Right ventricle myocardium superior (tissue), 1 donor: ENCODE measurements at regions not wholly inside any gene's neighbourhood (a gene's known extent, or its start where the extent isn't known, plus 50 kb on each side); places are given as distances from the start of the nearest gene placed in this dataset.
"Not testable (repeated sequence)": the region's sequence is repeated elsewhere in the genome, so short reads cannot be mapped to it uniquely, and the experiment has no call there.

Source experiments
- ATAC-seq: fragments of 200-7000 bp; cut with Tn5 transposase; one replicate; pipeline ENCODE4 v1.9.1; 2020; ENCODE audit warnings: mild to moderate bottlenecking; ENCODE audit not compliant: poor library complexity
- DNase-seq: peaks from one replicate; pipeline ENCODE4 v3.0.0-alpha.2; 2020
- intact Hi-C: fragments of 100-400 bp; cut with DNase I; formaldehyde crosslinking; loops from one replicate; pipeline ENCODE4 v1.11.2; 2022
- donor health status: DM: no; HTN: yes; CAD: no; lungs with severe emphysema.

DNA sequence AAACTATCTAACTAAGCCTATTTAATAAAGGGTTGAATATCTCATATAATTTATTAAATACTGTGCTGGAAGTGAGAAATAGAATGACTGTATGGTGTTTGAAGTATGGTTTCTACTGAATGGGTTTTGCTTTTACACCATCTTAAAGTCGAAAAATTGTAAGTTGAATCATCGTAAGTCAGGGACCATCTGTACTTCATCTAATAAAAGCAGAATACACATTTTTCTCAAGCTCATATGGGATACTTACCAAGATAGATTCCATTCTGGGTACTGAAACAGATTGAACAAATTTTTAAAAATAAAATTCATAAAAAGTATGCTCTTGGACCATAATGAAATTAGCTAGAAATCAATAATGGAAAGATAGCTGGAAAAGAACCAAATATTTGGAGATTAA, 285.4 kb downstream of the CXCL12 start:
- intact Hi-C loops = no loop called here
- DNase-seq = no peak
- ATAC-seq = no peak

DNA sequence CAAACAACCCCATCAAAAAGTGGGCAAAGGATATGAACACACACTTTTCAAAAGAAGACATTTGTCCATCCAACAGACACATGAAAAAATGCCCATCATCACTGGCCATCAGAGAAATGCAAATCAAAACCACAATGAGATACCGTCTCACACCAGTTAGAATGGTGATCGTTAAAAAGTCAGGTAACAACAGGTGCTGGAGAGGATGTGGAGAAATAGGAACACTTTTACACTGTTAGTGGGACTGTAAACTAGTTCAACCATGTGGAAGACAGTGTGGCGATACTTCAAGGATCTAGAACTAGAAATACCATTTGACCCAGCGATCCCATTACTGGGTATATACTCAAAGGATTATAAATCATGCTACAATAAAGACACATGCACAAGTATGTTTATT, 288.7 kb downstream of the CXCL12 start:
- intact Hi-C loops, ATAC-seq, DNase-seq: not testable (repeated sequence)

DNA sequence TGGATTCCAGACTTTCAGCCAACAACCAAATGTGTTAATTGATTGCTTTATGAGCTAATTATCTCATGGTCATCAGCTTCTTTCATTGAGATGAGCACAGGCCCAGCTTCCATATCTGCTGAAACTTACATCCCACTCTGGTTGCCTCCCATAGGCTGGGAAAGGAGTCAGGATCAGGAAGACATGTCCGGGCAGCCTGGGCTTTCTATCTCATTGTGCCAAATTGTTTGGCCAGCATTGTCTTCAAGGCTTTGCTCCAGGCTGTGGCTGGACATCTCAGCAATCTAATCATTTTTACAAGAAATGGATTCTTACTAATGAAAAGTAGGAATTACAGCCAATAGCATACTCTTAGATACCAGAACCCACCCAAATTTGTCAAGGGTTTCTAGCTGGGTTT, 295.2 kb downstream of the CXCL12 start:
- intact Hi-C loops = no loop called here

DNA sequence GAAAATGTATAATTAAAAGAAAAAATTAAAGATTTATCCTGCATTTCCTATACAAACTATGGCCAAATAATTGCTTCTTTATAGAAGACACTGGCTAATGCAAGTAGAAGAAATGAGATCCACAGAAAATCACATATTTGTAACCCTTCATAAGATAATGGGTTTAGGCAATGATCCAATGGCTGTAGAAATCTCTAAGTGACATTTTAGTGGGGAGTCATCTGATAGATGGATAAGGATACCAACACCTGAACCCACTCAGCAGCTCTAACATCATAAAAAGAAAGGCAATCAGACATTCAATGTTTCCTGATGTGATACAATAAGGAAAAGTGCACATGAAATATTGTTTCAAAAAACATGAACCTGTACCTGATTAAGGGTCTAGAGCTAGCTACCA, 297.5 kb downstream of the CXCL12 start:
- intact Hi-C loops = no loop called here
- ATAC-seq (no peak), DNase-seq (no peak)

More for the DNA sequence above, 295.2 kb downstream of the CXCL12 start:
- no peak for DNase-seq
- no peak for ATAC-seq

DNA sequence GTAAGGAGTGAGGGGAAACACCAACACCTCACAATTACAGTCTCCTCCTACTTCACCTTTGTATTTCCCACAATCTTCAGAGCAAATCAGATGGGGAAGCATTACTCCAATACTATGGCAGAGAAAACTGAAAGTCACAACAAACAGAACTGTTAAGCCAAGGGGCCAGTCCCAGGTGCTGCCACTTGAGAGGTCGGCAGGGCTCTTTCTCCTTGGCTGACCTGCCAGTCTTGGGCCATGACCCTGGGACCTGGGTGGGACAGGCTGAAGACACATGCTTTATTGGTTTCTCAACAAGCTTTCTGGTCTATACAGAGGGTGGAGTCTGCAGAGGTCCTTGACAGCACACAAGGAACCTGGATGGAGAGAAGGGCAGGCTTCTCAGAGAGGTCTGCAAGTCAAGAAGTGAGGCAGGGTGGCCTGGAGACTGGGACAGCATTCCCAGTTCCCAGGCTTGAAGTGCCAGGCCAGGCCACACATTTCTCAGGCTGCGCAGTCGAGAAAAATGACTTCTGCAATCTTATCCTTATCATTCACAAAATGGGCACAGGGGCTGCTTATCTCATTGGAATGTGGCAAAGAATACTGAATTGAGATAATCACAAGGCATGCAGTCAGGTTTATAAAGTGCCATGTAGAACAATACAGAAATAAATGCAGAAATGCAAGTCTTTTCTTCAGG, 301.0 kb downstream of the CXCL12 start:
- ATAC-seq = no peak

DNA sequence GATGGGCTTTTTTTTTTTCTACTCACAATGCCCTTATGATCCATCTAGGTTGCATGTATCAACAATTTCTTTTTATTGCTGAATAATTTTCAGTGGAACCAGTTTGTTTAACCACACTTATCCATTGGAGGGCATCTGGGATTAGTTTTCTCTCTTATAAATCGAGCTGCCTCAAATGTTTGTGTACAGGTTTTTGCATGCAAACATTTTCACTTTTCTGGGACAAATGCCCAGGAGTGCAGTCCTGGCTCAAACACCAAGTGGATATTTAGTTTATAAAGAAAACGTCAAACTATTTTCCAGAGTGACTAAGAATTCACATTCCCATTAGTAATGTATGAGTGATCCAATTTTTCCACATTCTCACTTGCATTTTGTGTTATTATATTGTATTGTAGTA, 313.4 kb downstream of the CXCL12 start:
- ATAC-seq = no peak
- no peak for DNase-seq
- intact Hi-C loops = no loop called here

More for the DNA sequence above, 301.0 kb downstream of the CXCL12 start:
- intact Hi-C loops = no loop called here
- no peak for DNase-seq

DNA sequence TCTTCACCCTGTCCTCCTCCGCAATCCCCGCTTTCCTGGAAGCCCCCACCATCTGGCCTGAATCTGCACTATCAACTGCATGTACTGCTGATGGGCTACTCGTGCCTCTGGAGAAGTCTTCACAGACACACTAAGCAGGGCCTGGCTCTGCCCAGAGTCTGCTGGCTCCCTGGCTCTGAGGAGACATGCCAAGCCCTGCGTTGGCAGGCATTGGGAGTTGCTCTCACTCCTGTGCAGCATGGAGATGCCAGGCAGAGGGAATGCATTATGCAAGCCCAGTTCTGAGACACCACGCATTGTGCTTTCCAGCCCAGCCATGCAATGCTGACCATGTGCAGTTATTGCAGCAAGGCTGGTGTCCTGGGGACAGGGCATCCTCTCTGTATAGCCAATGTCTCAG, 314.6 kb downstream of the CXCL12 start:
- ATAC-seq (peak; percentile 88), DNase-seq (peak; percentile 77)
- intact Hi-C loops = no loop called here

DNA sequence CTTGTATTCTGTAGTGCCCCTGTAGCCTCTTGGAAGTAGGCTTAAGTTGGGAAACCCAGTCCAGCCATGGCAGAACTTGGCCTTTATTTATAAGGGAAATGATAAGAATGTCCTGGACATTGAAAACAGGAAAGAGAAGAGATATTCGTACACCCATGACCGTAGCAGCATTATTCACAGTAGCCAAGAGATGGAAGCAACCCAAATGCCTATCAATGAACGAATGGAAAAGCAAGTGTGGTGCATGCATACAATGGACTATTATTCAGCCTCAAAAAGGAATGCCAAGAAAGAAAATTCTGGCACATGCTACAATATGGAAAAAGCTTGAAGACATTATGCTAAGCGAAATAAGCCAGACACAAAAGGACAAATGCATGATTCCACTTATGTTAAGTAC, 315.3 kb downstream of the CXCL12 start:
- DNase-seq = no peak
- intact Hi-C loops = no loop called here
- peak; percentile 55 for ATAC-seq

DNA sequence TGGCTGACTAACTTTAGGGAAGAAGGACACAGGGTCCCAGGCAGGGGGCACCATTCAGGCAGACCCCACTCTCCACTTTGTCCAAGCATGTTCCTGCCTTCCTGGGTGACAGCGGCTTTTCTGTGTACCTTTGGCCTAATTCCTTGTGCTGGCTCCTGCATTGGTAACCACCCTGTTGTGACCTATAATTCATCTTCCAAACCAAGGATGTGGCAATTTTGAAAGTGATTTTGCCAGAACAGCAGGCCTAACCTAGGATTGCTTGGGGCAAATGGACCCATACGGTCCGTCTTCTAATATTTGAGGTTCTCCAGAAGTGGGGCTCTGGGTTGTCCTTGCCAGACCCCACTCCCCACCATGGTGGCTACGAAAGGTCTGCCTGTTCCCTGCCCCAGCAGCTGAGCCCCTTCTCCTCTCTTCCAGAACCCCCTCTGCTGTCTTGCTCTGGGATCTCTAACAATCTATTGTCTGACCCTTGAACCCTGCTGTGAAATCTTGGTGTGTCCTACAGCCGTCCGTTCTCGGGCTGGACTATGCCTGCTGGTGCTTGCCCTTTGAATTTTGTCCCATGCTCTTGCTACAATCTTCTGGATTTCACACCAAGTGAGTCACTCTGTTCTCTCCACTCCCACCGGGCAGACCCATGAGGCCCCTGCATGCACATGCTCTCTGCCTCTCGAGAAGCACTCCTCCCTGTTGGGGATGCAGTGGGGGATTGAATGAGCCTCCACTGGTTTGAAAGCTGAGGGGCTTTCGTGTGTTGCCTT, 316.0 kb downstream of the CXCL12 start:
- peak; percentile 60 for DNase-seq
- peak; percentile 73 for ATAC-seq
- intact Hi-C loops = no loop called here

DNA sequence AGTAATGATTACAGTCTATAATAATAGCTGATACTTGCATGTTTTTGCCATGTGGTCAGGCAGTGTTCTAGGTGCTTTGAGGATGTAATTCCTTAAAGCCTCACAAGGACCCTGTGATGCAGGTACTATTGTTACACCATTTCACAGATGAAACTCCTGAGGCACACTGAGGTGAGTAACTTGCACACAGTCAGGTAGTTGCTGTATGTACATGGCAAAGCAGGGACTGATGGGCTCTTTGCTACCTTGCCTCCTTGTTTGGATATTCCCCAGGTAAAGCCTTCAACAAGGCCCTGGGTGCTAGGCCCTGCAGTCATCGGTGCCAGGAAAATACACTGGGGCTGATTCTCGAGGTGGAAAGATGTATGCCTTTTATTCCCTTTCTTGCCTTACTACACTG, 317.5 kb downstream of the CXCL12 start:
- ATAC-seq = no peak
- intact Hi-C loops = no loop called here
- DNase-seq = no peak

DNA sequence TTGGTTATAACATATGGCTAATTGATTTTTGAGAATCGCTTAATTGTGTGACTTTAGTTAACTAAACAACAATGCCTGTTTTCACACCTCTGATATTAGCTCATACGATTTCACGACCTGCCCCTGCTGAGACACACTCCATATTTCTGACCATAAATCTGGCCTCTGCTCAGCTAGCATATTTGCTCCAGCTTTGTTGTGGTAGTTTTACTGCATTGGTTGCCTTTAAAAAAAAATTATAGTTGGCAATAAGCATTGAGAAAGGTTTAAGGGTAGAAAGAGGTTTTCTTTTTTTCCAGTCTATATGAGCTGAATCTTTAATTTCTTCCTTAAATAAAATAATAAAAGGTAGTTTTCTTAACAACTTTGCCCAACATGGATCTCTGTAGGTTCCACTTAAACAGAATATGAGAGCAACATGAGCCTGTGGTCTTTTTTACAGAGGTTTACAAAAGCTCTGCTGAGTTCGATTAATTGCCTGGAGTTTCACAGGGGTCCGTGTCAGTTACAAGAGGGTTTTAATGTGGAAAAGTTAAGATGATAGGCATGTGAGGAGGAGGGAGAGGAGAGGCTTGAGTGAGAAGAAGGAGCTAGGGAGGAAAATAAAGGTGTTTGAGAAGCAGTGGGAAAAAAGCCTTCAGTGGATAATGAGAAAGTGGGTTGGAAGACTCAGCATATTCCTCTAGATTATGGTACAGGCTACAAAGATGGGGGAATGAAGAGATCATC, 318.2 kb downstream of the CXCL12 start:
- intact Hi-C loops = no loop called here
- no peak for ATAC-seq
- no peak for DNase-seq

DNA sequence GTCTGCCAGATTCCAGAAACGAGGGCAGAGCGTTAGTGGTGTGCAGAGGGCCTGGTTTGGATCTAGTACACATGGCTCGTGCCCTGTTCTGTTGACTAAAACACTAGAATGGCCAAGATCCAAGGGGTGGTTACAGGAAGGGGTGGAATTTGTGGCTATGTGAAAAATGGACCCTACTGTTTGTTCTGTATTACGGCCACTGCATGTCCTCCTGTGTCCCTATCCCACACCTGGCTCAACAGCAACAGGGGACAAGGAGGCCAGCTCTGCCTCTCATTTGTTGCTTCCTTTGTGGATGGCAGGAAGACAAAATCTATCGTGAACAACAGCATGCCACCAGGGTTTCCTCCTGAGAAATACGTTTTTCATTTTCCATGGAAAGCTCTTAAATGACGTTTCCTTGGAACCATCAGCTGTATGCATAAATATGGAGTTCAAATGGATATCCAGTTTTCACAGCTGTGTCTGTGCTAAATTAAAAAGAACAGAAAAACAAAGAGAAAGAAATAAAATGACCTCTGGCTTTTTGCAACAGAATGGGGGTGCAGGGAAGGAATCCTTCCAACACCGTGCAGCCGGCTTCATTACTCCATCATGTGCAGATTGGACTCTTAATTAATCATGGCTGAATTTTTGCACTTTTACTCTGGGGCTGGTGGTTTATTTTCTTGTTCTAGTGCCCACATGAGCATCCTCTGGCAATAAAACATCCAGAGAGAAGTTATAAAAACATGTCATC, 318.9 kb downstream of the CXCL12 start:
- intact Hi-C loops = no loop called here
- no peak for ATAC-seq

DNA sequence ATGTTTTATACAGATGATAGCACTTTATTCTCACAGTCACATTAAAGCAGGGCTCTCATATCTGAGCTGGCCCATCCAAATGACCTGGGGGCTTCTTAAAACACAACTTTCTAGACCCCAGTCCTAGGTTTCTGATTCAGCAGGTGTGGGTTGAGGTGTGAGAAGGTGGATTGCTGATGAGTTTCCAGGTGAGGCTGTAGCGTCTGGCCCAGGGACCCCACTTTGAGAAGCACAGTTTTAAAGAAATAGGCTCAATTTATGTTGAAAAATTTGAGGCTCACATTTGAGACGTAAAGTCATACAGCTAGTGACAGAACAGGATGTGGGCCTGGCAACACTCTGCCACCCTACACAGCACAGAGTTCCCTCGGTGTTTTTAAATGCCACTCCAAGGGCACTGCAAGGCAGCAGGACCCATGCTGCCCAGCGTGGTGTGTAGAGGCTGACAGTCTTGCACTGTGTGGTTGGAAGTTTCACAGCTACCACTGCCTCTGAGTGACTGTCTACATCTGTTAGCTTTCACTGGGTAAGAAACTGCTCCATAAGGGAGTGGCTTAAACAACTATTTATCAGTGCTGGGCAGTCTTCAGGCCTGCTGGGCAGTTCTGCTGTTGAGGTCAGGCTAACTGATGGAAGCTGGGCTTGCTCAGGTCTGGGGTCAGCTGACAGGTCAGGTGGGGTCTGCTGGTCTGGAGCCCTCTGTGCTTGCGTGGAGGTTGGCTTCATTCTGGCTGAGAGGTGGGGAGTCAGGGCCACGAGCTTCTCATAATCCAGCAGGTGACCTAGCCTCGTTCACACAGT, 319.7 kb downstream of the CXCL12 start:
- no peak for ATAC-seq
- DNase-seq = no peak
- intact Hi-C loops = no loop called here

More for the DNA sequence above, 318.9 kb downstream of the CXCL12 start:
- no peak for DNase-seq

DNA sequence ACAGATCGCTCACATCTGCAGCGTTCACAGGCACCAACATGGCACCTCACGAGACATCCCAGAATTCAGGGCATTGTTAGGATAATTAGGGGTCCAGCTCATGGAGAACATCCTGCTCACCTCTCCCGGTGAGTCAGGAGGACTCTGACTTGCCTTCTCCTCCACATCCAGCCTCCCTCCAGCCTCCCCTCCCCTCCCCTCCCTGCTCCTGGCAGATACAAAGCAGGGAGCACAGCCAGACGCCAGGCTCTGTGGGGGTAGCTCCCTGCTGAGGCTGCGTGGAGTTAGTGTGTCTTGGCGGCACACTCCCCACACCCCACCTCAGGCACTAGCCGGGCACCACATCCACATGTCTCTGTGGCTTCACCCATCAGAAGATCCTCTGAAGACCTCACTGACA, 320.6 kb downstream of the CXCL12 start:
- DNase-seq = no peak
- no peak for ATAC-seq
- intact Hi-C loops = no loop called here

DNA sequence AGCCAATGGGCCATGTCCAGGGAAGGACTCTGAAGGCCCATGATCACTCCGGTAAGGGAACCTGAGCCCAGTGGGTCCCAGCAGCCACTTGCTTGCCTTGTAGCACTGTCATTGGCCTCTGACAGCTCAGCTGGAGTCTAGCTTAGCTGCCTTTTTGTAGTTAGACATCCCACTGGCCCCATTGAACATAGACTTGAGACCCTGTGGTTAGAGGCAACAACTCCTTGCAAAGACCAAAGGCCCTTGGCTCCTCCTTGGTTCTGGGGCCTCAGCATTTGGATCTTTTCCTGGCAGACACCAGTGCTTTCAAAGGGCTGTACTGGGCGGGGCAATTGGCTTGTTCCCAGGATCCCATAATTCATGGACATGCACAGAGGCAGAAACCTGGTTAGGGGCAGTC, 321.2 kb downstream of the CXCL12 start:
- DNase-seq (no peak), ATAC-seq (no peak)
- intact Hi-C loops = no loop called here

DNA sequence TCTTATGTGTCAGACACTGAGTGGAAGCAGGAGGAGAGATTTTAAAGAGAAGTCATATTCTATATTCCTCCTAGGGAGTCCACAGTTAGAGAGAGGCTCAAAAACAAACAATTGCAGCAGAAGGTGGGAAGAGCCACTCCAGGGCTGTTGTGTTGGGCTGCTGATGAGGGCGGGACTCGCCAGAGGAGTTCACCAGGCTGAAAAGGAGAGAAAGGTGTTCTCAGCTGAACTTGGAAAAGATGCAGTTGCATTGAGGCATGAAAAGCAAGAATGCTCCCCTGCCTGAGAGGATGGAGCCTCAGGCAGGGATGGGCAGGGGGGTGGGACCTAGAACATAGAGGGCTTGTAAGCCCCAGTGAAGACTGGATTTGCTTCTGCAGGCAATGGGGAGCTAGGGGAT, 324.2 kb downstream of the CXCL12 start:
- intact Hi-C loops = no loop called here
- DNase-seq (no peak), ATAC-seq (no peak)

DNA sequence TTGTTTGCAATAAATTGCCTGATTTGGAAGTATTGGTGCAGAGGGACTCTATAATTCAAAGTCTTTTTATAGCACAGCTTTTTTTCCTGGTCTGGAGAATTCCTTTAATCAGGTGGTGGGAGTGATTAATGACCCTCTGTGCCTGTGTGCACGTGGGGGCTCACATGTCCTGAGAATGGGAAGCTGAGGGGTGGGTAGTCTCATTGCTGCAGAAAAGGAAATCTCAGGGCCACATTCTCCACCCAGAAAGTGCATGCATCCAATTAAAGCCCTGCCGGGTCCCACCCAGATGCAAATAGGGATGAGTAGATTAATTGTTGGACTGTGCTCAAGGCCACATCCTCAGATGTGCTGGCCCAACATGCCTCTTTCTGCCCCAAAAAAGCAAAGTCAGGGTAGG, 324.7 kb downstream of the CXCL12 start:
- intact Hi-C loops = no loop called here
- ATAC-seq (no peak), DNase-seq (no peak)

DNA sequence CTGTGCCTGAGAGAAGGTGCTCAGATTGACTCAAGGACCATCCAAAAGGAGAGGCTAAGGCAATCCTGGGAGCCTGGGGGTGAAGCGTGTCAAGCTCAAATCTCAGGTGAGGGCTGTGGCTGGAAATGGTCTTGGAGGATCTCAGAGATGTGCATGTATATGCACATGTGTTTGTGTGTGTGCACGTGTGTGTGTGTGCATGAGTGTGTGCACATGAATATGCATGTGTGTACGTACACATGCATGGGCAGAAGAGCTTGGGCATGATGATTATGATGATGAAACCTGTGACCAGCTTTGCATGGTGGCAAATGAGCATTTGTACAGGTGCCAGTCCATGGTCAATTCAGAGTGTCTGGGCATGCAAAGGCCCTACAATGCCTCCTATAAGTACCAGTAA, 326.6 kb downstream of the CXCL12 start:
- intact Hi-C loops = no loop called here
- ATAC-seq = no peak
- no peak for DNase-seq
